Keratinocyte (primary cell): ENCODE measurements at regions not wholly inside any gene's neighbourhood (a gene's known extent, or its start where the extent isn't known, plus 50 kb on each side); places are given as distances from the start of the nearest gene placed in this dataset.

ENCODE experiments used
- DNase-seq: peaks from one replicate; pipeline ENCODE4 v3.0.0-alpha.2; 2011; ENCODE audit warnings: low read depth, missing footprints, low spot score
- FAIRE-seq: peaks from 2 replicates; lab custom pipeline; 2011; peaks lifted over from hg19 to GRCh38; lab: Jason Lieb, UNC
- H2AFZ ChIP-seq: 2 replicates; pipeline ENCODE4 v1.6.0; 2012; ENCODE audit warnings: low read length, control low read depth, inconsistent platforms; ENCODE audit not compliant: control insufficient read depth
- H3K27ac ChIP-seq: 2 replicates; pipeline ENCODE4 v1.5.1; 2011; ENCODE audit warnings: low read length; ENCODE audit not compliant: control insufficient read depth, insufficient read depth
- H3K27me3 ChIP-seq: 3 replicates; pipeline ENCODE4 v1.6.0; 2011; ENCODE audit warnings: low read length; ENCODE audit not compliant: control insufficient read depth, insufficient read depth; ENCODE audit errors: extremely low read depth
- H3K36me3 ChIP-seq, 2 experiments: 2 replicates in 1 of 2; 3 replicates in 1 of 2; pipeline ENCODE4 v1.5.1; 2011; ENCODE audit warnings: low read length in 2 of 2, mild to moderate bottlenecking in 1 of 2; ENCODE audit not compliant: control insufficient read depth in 2 of 2, insufficient read depth in 2 of 2; ENCODE audit errors: extremely low read depth in 1 of 2
- H3K4me1 ChIP-seq: 3 replicates; pipeline ENCODE4 v1.5.1; 2011; ENCODE audit warnings: low read length; ENCODE audit not compliant: control insufficient read depth, insufficient read depth; ENCODE audit errors: extremely low read depth
- H3K4me2 ChIP-seq: 3 replicates; pipeline ENCODE4 v1.6.0; 2011; ENCODE audit warnings: low read depth, low read length; ENCODE audit not compliant: control insufficient read depth, insufficient read depth; ENCODE audit errors: extremely low read depth
- H3K4me3 ChIP-seq, 3 experiments: fragments of 200-600 bp in 1 of 3; sonication (generic) in 1 of 3; 2 replicates in 2 of 3; 3 replicates in 1 of 3; pipeline ENCODE4 v1.5.1; 2011 to 2016; ENCODE audit warnings: low read length in 3 of 3, mild to moderate bottlenecking in 3 of 3, control low read depth in 2 of 3, inconsistent platforms in 1 of 3, low read depth in 1 of 3, mixed read lengths in 1 of 3, mixed run types in 1 of 3, moderate library complexity in 1 of 3; ENCODE audit not compliant: control insufficient read depth in 2 of 3, insufficient read depth in 2 of 3; ENCODE audit errors: extremely low read depth in 1 of 3
- H3K79me2 ChIP-seq: 2 replicates; pipeline ENCODE4 v1.6.0; 2012; ENCODE audit warnings: low read length; ENCODE audit not compliant: control insufficient read depth, insufficient read depth
- H3K9ac ChIP-seq: 3 replicates; pipeline ENCODE4 v1.6.0; 2011; ENCODE audit warnings: low read length; ENCODE audit not compliant: control insufficient read depth, insufficient read depth; ENCODE audit errors: extremely low read depth
- H3K9me1 ChIP-seq: 3 replicates; pipeline ENCODE4 v1.6.0; 2011; ENCODE audit warnings: low read length; ENCODE audit not compliant: control insufficient read depth, insufficient read depth; ENCODE audit errors: extremely low read depth
- H3K9me3 ChIP-seq: 2 replicates; pipeline ENCODE4 v1.5.1; 2012; ENCODE audit warnings: low read depth, low read length; ENCODE audit not compliant: control insufficient read depth
- H4K20me1 ChIP-seq: 3 replicates; pipeline ENCODE4 v1.6.0; 2011; ENCODE audit warnings: low read length; ENCODE audit not compliant: control insufficient read depth, insufficient read depth; ENCODE audit errors: extremely low read depth
- CTCF ChIP-seq, 3 experiments: IDR thresholded peaks in 1 of 3; conservative IDR thresholded peaks in 1 of 3; optimal IDR thresholded peaks in 1 of 3; 2 replicates in 2 of 3; 3 replicates in 1 of 3; pipeline versions ENCODE3 to v1.5.1; 2011; ENCODE audit warnings: low read length in 3 of 3, mild to moderate bottlenecking in 3 of 3, moderate library complexity in 2 of 3, control low read depth in 1 of 3, inconsistent platforms in 1 of 3; ENCODE audit not compliant: insufficient read depth in 2 of 3; ENCODE audit errors: extremely low read depth in 1 of 3
- EZH2 ChIP-seq: IDR thresholded peaks from one replicate; pipeline ENCODE4 v1.6.1; 2012; ENCODE audit warnings: inconsistent platforms, mild to moderate bottlenecking, low read length, moderate library complexity
- dilution Hi-C: fragments of 300-500 bp; cut with MboI; formaldehyde crosslinking; loops from one replicate; pipeline ENCODE4 v1.7.0; 2020; ENCODE audit warnings: low sequenced_read_pairs; ENCODE audit not compliant: extremely low pct_ligation_motif_present

GRCh38 chr3:162029736-162030135, 533.1 kb downstream of the OTOL1 start:
- Histone ChIP-seq H3K9me3 (no peaks in the 10 kb centered on the region), H3K9ac (no peak overlapping the region), H3K4me2 (no peak overlapping the region), H2AFZ (no peak overlapping the region), H3K27ac (no peak overlapping the region), H3K36me3 (no peaks in the 10 kb centered on the region), H3K4me3 (no peak overlapping the region), H3K79me2 (no peaks in the 10 kb centered on the region), H3K27me3 (no peaks in the 10 kb centered on the region), H4K20me1 (no peaks in the 10 kb centered on the region), H3K4me1 (no peaks in the 10 kb centered on the region), H3K9me1 (no peaks in the 10 kb centered on the region)
- FAIRE-seq (no peak), DNase-seq (no peak)
- dilution Hi-C loops = no loop called here
- TF ChIP-seq CTCF (optimal IDR thresholded peaks at IDR 0.05 in 1 of 3, IDR thresholded peaks at IDR 0.05 in 1 of 3, conservative IDR thresholded peaks at IDR 0.05 in 1 of 3; ENCODE audit: extremely low read depth in 1 of 3, insufficient read depth in 2 of 3, low read length in 3 of 3) = no peak
- no peak for TF ChIP-seq EZH2

- H3K4me3 ChIP-seq = no peak overlapping the region
- H3K79me2 ChIP-seq = no peaks in the 10 kb centered on the region
- H3K9me3 ChIP-seq = no peaks in the 10 kb centered on the region
- no peak overlapping the region for H3K9ac ChIP-seq
- H3K36me3 ChIP-seq = no peaks in the 10 kb centered on the region
- no peak overlapping the region for H3K27ac ChIP-seq
- H4K20me1 ChIP-seq = no peaks in the 10 kb centered on the region
- FAIRE-seq (no peak), DNase-seq (no peak)
- TF ChIP-seq CTCF (optimal IDR thresholded peaks at IDR 0.05 in 1 of 3, IDR thresholded peaks at IDR 0.05 in 1 of 3, conservative IDR thresholded peaks at IDR 0.05 in 1 of 3; ENCODE audit: extremely low read depth in 1 of 3, insufficient read depth in 2 of 3, low read length in 3 of 3) (no peak), EZH2 (no peak)
- no peaks in the 10 kb centered on the region for H3K9me1 ChIP-seq
- H3K27me3 ChIP-seq = no peaks in the 10 kb centered on the region
- H3K4me2 ChIP-seq = no peak overlapping the region
- dilution Hi-C loops = no loop called here
- no peaks in the 10 kb centered on the region for H3K4me1 ChIP-seq
- no peak overlapping the region for H2AFZ ChIP-seq
Measured at GRCh38 chr3:162034368-162034767, 537.8 kb downstream of the OTOL1 start.
